ENCODE measurements at regions not wholly inside any gene's neighbourhood (a gene's known extent, or its start where the extent isn't known, plus 50 kb on each side); places are given as distances from the start of the nearest gene placed in this dataset.

DNA sequence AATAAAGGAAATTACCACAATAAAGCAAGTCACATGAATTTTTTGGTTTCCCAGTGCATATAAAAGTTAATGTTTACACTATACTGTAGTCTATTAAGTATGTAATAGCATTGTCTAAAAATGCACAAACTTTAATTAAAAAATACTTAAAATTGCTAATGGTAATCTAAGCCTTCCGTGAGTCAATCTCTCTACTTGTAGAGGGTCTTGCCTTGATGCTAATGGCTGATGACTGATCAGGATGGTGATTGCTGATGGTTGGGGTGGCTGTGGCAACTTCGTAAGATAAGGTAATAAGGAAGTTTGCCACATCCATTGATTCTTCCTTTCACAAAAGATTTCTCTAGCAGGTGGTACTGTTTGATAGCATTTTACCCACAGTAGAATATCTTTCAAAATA lies 466.6 kb upstream of the PROX1 start:
- no peak for TF ChIP-seq POLR2AphosphoS5 (IDR thresholded peaks at IDR 0.05; ENCODE audit: low read depth, low read length)
- TF ChIP-seq FOXP2 (optimal IDR thresholded peaks at IDR 0.05; ENCODE audit: borderline replicate concordance, extremely low read depth, extremely low read length, insufficient read depth): no peak
- no peak for TF ChIP-seq TAF1 (IDR thresholded peaks at IDR 0.05; ENCODE audit: borderline replicate concordance, insufficient read depth, low read length)
- TF ChIP-seq, protein P1, sequence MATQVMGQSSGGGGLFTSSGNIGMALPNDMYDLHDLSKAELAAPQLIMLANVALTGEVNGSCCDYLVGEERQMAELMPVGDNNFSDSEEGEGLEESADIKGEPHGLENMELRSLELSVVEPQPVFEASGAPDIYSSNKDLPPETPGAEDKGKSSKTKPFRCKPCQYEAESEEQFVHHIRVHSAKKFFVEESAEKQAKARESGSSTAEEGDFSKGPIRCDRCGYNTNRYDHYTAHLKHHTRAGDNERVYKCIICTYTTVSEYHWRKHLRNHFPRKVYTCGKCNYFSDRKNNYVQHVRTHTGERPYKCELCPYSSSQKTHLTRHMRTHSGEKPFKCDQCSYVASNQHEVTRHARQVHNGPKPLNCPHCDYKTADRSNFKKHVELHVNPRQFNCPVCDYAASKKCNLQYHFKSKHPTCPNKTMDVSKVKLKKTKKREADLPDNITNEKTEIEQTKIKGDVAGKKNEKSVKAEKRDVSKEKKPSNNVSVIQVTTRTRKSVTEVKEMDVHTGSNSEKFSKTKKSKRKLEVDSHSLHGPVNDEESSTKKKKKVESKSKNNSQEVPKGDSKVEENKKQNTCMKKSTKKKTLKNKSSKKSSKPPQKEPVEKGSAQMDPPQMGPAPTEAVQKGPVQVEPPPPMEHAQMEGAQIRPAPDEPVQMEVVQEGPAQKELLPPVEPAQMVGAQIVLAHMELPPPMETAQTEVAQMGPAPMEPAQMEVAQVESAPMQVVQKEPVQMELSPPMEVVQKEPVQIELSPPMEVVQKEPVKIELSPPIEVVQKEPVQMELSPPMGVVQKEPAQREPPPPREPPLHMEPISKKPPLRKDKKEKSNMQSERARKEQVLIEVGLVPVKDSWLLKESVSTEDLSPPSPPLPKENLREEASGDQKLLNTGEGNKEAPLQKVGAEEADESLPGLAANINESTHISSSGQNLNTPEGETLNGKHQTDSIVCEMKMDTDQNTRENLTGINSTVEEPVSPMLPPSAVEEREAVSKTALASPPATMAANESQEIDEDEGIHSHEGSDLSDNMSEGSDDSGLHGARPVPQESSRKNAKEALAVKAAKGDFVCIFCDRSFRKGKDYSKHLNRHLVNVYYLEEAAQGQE (IDR thresholded peaks at IDR 0.05; ENCODE audit: insufficient read depth in 1 of 2, low read depth in 2 of 2, low read length in 2 of 2): no peak
- no peak for TF ChIP-seq SIN3A (IDR thresholded peaks at IDR 0.05; ENCODE audit: borderline replicate concordance, insufficient read depth, low read length)
